Bone marrow (tissue), 2 donors: ENCODE measurements at regions not wholly inside any gene's neighbourhood (a gene's known extent, or its start where the extent isn't known, plus 50 kb on each side); places are given as distances from the start of the nearest gene placed in this dataset.

Source experiments
- DNase-seq, 2 donors: peaks; one replicate each; lab custom pipeline; 2025; lab: John Stamatoyannopoulos, UW

DNA sequence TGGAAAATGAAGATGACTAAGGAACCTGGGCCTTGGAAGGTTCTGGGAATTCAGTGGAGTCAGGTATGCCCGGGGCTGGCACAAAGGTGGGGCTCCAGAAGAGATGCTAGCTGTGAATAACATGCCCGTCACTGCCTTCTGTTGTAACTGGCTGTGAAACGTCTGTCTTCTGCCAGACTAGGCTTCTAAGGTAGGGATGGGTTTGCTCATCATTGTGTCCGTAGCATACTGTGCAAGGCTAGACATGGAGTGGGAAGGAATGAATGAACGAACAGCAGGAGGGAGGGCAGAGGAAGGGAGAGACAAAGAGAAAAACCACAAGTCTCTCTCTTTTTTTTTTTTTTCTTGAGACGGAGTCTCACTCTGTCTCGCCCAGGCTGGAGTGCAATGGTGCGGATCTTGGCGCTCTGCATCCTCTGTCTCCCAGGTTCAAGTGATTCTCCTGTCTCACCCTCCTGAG lies 327.4 kb downstream of the MN1 start:
- DNase-seq, result no peak

DNA sequence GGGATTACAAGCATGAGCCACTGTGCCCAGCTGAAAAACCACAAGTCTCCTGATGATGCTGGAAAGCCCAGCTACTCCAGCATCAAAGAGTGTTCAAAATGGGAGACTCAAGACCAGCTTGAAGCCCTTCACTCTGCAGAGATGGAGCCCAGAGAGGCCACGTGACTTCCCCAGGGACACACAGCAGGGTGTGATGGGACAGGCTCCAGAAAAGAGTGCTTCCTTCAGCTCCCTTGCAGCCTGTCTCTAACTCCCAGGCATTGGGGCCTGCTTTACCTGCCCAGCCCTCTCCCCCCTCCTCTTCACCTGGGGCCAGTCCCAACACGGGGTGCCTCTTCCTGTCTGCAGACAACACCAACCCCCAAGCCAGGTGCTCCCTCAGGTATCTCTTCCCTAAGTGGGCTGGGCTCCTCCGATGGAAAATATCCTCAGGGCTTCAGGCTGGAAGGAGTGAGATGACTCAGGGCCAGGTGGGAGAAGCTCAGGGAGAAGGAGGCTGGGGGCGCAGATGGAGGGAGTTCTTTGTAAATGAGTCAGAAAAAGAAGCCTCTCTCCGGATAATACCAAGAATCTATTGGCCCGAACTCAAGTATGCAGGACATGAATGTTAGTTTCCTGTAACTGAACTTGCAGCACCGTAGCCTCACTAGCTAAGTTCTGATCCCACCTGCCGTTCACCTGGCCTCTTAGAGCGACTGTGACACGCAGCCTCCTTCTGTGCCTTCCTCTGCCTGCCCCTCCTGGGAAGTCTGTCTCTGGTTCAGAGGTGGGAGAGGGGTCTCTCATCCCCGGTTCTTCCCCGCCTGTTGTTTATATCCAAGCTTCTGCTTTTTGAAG lies 326.6 kb downstream of the MN1 start:
- no peak for DNase-seq

DNA sequence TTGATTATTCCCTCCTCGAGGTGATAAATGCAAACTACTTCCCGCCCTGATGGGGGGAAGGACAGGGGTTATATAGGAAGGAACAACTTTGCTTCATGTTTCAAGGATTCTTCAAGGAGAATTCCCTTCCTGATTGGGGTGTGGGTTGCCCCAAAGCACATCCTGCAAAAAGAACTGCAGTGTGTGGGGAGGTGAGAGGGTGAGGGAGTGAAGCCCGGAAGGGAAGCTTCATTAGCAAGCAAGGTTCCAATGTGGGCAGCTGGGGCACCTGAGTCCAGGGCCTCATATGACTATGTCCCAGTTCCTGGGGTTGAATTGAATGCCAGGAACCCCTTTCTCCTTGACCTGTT lies 326.0 kb downstream of the MN1 start:
- DNase-seq, result no peak

DNA sequence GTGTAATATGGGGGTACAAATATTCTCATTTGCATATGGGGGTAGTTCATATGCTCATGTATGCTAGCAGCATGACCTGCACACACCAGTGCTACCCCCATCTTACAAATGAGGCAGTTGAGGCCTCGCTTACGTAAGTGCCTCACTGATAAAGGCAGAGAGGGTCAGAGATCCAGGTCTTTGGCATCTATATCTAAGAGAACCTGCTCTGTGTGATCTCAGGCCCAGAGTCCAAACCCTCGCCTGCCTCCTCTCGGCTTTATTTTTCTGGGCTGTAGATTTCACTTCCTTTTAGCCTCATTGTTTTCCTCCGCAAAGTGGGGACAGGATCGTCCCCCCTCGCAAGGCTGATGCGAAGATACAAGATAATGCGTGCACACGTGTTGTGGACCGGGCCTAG lies 325.2 kb downstream of the MN1 start:
- DNase-seq, result no peak

DNA sequence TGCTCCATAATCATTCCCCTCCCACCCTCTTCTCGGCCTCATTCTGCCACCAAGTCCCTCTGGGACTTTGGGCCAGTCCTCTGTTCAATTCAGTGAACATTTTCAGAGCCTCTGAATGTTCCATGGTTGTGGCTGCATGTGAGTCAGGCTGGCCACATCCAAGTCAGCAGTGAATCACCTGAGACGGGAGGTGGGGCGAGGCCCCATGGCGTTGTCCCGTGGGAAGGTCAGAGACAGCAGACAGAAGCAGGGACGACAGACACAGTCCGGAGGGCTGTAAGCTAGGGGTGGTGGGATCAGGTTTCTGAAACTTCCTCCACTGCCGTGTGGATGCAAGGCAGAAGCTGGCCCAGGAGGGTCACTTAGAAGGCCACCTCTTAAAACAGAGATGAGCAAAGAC lies 324.8 kb downstream of the MN1 start:
- DNase-seq, result no peak

DNA sequence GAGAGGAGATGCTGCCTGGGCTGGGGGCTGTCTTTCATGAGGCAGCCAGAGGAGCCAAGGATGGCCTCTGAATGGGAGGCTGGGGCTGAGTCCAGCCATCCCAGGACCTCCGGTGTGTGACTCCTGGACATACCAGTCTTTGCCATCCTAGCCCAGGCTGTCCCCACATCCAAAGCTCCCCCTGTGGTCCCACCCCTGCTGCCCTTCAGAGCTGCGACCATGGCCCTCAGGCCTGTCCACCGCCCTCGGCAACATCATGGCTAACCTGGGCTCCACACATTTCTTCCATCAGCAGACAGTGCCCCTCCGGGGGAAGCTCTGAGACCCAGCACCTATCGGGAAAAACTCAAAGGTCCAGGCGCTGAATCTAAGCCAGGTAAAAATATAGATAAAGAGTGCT lies 324.4 kb downstream of the MN1 start:
- no peak for DNase-seq

DNA sequence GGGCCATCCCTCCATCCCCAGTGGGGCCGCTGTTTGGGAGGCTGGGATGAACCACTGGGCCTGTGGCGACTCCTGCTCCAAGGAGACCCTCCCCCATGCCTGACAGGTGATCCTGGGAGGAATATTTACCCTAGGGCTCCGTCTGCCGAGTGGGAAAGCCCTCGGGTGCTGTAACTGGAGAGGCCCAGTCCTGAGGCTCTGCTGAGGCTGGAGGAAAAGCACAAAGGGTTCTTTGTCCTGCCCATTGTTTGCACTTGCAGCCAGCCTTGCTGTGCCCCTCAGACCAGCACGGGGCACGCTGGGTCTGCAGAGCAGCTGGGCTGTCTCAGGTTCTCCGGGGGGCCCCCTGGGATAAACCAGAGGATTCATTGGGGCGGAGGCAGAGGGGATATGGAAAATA lies 321.1 kb downstream of the MN1 start:
- no peak for DNase-seq

DNA sequence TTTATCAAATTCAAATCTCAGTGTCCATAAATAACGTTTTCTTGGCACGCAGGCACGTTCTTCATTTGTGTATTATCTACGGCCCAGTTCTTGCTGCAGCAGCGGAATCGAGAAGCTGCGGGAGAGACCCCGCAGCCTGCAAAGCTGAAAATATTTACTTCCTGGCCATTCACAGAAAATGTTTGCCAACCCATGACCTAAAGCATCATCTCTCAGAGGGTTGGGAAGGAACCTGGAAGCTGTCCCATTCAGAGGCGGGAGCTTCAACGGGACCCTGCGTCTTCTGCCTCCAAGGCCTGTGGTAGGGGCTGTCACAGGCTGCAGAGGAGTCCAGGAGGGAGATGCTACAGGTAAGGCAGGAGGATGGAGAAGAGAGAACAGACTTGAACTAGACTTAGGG lies 319.2 kb downstream of the MN1 start:
- DNase-seq, result no peak

DNA sequence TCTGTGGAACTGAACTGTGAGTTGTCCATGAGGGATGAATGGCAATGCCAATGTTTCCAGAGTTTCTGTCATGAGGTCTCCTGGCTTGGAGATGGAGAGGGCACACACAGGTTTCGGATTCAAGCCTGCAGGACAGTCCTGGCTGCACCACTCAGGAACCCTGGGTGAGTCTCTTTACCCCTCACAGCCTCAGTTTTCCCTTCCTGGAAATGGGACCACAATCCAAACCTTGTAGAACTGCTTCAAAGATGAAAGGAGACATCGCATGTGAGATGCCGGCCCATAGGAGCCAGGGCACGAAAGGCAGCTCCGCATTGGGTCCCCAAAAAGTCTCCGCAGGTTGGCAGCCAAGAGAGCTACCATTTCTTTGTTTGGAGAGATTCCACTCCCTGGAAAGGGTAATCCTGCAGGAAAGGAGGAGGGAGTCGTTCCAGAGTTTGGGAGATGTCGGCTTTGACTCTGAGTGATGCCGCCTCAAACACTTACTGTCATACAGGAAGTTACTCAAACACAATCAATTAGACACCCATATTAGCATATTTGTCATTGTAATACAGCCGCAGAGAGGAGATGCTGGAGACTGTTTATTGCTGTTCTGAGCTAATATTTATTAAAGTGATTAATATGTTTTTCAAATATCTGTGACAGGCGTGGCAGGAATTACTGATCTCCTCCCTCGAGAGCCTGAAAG lies 318.3 kb downstream of the MN1 start:
- DNase-seq, result no peak

DNA sequence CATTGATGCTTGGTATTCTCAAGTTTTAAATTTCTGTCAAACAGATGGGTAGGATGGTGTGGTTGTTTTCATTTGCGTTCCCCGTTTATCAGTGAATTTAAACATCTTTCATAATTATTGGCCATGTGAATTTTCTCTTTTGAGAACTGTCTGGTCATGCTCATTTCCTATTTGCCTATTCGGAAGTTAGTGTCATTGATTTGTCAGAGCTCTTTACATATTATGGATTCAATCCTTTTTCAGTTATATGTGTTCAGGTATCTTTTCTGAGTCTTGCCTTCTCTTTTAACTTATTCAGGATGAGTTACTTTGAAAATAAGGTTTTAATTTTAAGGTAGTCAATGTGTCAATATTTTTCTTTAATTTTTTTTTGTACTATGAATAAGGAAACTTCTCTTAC lies 315.7 kb downstream of the MN1 start:
- DNase-seq, result no peak

DNA sequence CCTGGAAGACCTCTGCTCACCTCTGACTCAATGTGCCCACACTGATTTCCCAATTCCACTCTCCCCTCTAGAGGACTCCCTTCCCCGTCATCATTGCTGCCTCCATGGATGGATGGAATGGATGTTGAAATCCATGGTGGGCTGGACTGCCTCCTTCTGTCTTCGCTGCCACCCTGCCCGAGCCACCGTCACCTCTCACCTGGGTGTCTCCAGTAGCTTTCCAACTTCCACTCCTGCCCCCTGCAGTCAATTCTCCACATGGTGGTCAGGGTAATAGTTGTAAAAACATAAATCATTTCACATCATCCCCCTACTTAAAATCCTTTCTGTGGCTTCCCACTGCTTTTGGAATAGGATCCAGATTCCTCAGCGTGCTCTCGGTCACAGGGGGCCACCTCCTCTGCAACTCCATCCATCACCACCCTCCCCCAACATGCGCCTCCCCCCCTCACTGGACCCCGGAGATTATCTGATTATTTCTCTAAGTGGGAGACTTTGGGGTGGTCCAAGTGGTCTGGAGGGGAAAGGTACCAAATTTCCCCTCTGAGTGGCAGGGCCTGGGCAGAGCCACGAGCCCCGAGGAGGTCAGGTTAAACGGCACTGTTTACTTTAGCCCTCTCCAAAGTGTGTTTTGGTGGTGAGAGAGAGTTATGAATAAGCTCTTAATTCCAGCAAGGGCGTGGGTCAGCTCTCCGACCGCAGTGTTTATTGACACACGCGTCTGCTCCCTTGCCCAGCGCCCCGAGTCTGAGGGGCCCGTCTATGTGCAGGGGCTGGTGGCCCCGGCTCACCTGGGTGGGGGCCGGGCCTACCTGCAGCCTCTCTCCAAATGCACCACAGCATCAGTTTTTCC lies 313.7 kb downstream of the MN1 start:
- no peak for DNase-seq

DNA sequence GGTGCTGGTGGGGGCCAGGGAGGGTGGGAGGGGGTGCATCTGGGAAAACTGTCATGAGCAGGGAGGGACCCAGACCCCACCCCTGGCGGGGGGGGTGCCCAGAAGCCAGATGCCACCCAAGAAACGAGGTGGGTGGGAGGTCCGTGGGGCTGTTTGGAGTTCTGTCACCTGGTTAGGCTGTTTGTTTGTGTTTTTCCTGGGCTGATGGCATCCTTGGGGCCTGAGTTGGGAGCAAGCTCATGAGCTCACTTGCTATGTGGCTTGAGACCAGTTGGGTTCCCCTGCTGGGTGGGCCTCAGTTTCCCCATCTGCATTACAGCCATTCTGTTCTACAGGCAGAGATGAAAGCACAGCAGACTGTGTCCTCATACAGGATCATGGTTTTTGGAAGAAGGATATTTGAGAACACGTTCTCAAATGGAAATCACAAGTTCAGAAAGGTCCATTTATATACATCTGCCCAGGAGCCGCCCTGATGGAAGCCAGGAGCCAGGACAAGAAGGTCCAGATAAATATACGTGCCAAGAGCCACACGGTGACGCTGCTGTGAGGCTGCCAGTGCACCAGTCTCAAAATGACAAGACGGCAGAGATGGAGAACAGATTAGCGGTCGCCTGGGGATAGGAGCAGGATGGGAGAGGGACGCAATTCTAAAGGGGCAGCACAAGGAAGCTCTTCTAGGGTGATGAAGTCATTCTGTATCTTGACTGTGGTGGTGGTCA lies 312.9 kb downstream of the MN1 start:
- DNase-seq, result no peak

DNA sequence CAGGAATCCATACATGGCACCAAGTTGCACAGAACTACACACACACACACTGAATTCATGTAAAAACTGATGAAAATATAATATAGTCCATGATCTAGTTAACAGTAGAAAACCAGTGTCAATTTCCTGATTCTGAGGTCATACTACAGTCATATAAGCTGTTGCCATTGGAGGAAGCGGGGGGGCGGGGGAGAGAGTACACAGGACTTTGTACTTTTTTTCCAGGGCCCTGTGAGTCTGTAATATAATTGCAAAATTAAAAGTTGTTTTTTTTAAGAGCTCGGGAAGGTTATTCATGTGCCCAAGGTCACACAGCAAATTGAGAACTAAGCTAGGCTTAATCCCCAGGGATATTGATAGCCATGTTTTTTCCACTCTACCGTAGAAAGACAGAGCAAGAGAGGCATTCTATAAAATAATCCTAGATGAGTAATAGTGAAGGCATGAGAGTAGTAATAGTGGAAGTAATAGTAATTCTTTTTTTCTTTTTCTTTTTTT lies 312.3 kb downstream of the MN1 start:
- no peak for DNase-seq

DNA sequence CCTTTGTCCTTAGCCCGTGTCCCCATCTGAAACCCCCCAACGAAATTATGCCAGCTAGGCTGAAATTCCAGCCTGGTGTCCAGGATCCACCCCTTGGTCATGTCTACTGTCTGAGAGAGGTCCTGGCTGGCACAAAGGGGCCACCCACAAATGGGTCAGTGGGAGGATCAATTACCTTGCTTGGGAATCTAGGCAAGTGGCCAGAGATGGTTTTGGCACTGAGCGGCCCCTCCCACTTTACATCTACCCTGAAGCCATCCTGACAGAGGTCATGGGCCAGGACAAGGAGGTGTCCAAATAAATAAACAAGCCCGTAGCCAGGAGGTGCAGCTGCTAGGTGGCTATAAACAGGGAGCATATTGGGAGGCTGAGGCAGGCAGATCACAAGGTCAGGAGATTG lies 311.5 kb downstream of the MN1 start:
- no peak for DNase-seq

DNA sequence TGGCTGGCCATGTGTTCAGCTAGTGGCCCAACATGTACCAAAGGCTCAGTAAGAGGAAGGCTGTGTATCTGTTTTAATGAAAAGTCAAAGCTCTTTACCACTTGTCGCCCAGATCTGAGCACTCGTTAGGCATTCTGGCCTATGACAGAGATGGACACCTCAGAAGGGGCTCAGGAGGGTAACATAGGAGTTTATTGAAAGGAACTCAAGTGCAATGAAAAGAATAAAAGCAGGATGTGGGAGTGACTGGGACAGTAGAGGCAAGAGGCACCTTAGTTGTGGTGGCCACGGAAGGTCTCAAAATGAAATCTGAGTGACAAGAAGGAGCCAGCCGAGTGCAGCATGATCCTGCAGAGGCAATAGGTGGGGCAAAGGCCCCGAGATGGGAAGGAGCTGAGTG lies 309.7 kb downstream of the MN1 start:
- DNase-seq, result no peak

DNA sequence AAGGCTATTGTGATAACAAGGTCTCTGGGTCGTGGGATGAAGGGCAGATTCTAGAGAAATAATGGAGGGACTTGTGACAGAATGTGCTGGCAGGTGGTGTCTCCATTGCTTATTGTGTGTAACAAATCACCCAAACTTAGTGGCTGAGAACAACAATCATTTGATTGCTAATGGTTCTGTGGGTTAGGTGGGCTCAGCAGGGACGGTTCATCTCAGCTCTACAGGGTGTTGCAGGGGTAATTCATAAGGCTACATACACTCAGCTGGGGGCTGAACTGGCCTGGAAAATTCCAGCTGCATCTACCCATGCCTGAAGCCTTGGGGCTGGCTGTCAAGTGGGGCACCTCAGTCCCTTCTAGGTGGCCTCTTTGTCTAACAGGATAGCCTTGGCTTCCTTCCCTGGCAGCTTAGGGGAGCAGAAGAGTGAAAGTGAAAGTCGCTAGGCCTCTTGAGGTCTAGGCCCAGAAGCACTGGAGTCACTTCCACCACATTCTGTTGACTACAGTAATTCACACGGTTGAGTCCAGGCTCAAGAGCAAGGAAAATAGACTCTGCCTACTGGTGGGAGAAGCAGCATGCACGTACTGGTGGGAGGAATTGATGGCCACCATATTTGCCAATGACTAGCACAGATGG lies 308.9 kb downstream of the MN1 start:
- peak in 1 of 2 donors; percentile 28 for DNase-seq

DNA sequence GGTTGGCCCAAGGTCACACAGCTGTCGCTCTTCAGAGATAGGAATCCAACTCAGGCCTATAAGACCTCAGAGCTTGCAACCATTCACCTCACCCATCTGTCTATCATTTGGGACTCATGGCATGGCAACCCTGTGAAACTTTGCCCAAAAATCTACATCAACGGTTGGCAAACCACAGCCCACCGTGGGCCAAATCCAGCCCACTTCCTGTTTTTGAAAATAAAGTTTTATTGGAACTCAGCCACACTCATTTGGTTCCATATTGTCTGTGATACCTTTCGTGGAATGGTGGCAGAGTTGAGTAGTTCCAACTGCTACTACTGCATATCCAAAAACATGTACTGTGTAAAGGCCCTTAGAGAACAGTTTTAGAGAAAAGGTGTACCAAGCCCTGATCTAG lies 307.8 kb downstream of the MN1 start:
- no peak for DNase-seq

DNA sequence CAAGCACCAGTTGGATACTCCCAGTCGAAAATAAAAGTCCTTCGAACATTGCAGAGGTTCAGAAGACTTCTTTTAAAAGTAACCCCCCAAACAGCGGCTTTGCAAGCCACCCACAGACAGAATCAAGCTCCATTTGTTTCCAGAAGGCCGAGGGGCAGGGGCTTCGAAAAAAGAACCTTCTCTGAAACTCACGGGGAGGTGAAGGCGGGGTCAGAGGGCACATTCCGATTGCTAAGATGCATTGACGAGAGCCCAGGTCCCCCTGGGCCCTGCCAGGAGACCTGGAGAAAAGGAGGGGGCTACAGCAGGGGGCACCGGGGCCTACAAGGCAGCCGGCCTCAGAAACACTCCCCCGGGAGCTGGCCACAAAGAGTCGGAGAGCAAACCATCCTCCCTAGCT lies 306.8 kb downstream of the MN1 start:
- DNase-seq, result no peak

DNA sequence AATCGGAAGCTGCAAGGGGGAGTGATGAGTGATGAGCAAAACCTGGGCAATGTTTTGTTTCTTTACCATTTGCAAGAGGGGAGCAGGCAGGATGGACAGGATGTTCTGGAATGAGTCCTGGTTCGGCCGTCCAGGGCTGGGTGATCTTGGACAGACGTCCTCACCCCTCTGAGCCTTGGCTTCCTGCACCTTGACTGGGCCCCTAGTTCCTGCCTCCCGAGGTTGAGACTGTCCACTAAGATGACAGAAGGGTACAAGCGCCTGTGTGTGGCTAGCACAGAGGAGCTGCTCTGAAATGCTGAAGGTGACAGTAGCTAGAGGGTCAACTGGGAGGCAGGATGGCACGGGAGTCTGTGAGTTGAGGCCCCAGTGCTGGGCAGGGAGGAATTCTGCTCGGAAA lies 306.2 kb downstream of the MN1 start:
- no peak for DNase-seq

DNA sequence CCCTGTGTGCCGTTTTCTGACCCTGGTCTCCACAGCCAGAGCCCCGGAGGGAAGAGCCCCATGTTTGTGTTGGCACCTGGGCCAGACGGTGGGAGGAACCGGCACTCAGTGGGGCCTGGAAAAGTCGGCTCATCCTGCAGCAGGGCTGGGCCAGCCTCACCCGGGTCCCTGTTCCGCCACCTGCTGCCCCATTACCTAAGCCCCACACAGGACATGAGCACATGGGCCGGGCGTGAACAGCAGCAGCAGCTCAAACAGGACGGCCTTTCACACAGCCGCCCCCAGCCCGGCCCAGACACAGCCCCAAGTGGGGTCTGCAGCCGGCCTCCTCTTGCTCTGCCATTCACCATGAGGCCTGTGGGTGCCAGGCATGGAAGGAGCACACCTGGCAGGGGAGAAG lies 302.4 kb downstream of the MN1 start:
- no peak for DNase-seq

DNA sequence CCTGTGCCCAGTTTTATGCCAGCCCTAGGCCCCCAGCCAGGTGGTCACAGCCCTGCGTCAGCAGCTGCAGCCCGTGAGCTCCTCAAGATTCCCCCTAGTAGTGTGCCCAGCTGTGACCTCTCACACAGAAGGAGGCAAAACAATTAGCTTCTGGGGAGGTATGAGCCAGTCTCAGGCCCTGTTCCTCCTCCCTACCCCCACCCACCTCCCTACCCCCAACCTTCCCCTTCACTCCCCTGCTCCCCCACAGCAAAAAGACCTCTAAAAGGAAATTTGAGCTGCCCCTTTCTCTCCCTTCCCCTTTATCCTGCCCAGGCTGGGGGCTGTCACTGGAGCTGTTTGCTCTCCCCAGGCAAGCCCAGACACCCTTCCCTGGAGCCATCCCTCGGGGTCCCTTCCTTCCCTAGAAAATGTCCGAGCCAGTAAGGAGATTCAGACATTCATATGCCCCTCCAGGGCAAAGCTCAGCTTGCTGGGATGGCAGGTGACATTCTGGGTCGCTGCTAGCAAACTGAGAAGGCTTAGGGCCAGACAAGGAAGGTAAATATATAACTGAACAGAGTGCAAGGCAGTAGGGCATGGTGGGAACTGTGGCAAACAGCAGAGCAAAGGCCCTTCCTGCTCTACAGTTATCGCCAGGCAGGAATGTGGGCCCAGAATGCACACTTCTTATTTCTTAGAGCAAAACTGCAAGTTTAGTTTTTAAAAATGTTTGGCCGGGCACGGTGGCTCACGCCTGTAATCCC lies 300.2 kb downstream of the MN1 start:
- no peak for DNase-seq
